ENCODE measurements at regions not wholly inside any gene's neighbourhood (a gene's known extent, or its start where the extent isn't known, plus 50 kb on each side); places are given as distances from the start of the nearest gene placed in this dataset.

GRCh38 chr5:1723957-1724821 is 75.4 kb downstream of the MRPL36 start:
- Histone ChIP-seq H3K27me3 (ENCODE audit: insufficient read depth, low read length, poor library complexity, severe bottlenecking) (no peaks in the 10 kb centered on the region), H4K20me1 (ENCODE audit: insufficient read depth, low read length, poor library complexity, severe bottlenecking) (no peaks in the 10 kb centered on the region), H3K9ac (ENCODE audit: low read depth, low read length, poor library complexity, severe bottlenecking) (no peak overlapping the region), H3K36me3 (ENCODE audit: insufficient read depth, low read length) (no peaks in the 10 kb centered on the region), H2AFZ (ENCODE audit: low read length) (no peak overlapping the region), H3K4me1 (ENCODE audit: insufficient read depth, low read length, poor library complexity, severe bottlenecking) (no peaks in the 10 kb centered on the region), H3F3A (ENCODE audit: low read depth) (no peaks in the 10 kb centered on the region), H3K79me2 (ENCODE audit: insufficient read depth, low read length) (no peaks in the 10 kb centered on the region), H3K4me2 (ENCODE audit: low read depth, low read length, poor library complexity, severe bottlenecking) (no peak overlapping the region), H3K9me3 (ENCODE audit: insufficient read depth, low read depth, low read length) (peaks cover 3% of the 10 kb centered on the region; the same call in 1 of the 2 replicates), H3K4me3 (ENCODE audit: low read length, poor library complexity, severe bottlenecking) (no peak overlapping the region), H3K9me2 (replicated peaks; ENCODE audit: low read depth, low read length) (no peaks in the 10 kb centered on the region)
- TF ChIP-seq CTCF (conservative IDR thresholded peaks at IDR 0.05; ENCODE audit: low read length) = no peak
- no peak for TF ChIP-seq EZH2phosphoT487 (IDR thresholded peaks at IDR 0.05; ENCODE audit: borderline replicate concordance)

GRCh38 chr5:1723476-1723875 is 76.2 kb downstream of the MRPL36 start:
- peaks cover 10% of the 10 kb centered on the region; the same call in 1 of the 2 replicates for H3K9me3 ChIP-seq (ENCODE audit: insufficient read depth, low read depth, low read length)
- H3K27me3 ChIP-seq (ENCODE audit: insufficient read depth, low read length, poor library complexity, severe bottlenecking) = no peaks in the 10 kb centered on the region
- H3K9ac ChIP-seq (ENCODE audit: low read depth, low read length, poor library complexity, severe bottlenecking) = no peak overlapping the region

GRCh38 chr5:1722877-1723276 is 76.8 kb downstream of the MRPL36 start:
- no peaks in the 10 kb centered on the region for H3K36me3 ChIP-seq (ENCODE audit: insufficient read depth, low read length)
- no peak for TF ChIP-seq EZH2phosphoT487 (IDR thresholded peaks at IDR 0.05; ENCODE audit: borderline replicate concordance)
- no peaks in the 10 kb centered on the region for H3K27me3 ChIP-seq (ENCODE audit: insufficient read depth, low read length, poor library complexity, severe bottlenecking)
- no peaks in the 10 kb centered on the region for H3F3A ChIP-seq (ENCODE audit: low read depth)
- H2AFZ ChIP-seq (ENCODE audit: low read length) = no peak overlapping the region
- no peak overlapping the region for H3K9ac ChIP-seq (ENCODE audit: low read depth, low read length, poor library complexity, severe bottlenecking)
- H3K4me1 ChIP-seq (ENCODE audit: insufficient read depth, low read length, poor library complexity, severe bottlenecking) = no peaks in the 10 kb centered on the region
- no peaks in the 10 kb centered on the region for H3K9me2 ChIP-seq (replicated peaks; ENCODE audit: low read depth, low read length)
- H3K9me3 ChIP-seq (ENCODE audit: insufficient read depth, low read depth, low read length) = peaks cover 12% of the 10 kb centered on the region; the same call in 1 of the 2 replicates
- H3K4me3 ChIP-seq (ENCODE audit: low read length, poor library complexity, severe bottlenecking) = no peak overlapping the region
- H3K79me2 ChIP-seq (ENCODE audit: insufficient read depth, low read length) = no peaks in the 10 kb centered on the region
- no peak overlapping the region for H3K4me2 ChIP-seq (ENCODE audit: low read depth, low read length, poor library complexity, severe bottlenecking)
- H4K20me1 ChIP-seq (ENCODE audit: insufficient read depth, low read length, poor library complexity, severe bottlenecking) = no peaks in the 10 kb centered on the region

More at GRCh38 chr5:1723476-1723875, 76.2 kb downstream of the MRPL36 start:
- Histone ChIP-seq H3K9me2 (replicated peaks; ENCODE audit: low read depth, low read length) (no peaks in the 10 kb centered on the region), H3K79me2 (ENCODE audit: insufficient read depth, low read length) (no peaks in the 10 kb centered on the region), H4K20me1 (ENCODE audit: insufficient read depth, low read length, poor library complexity, severe bottlenecking) (no peaks in the 10 kb centered on the region), H3K36me3 (ENCODE audit: insufficient read depth, low read length) (no peaks in the 10 kb centered on the region), H3K4me1 (ENCODE audit: insufficient read depth, low read length, poor library complexity, severe bottlenecking) (no peaks in the 10 kb centered on the region), H3K4me3 (ENCODE audit: low read length, poor library complexity, severe bottlenecking) (no peak overlapping the region), H2AFZ (ENCODE audit: low read length) (no peak overlapping the region), H3F3A (ENCODE audit: low read depth) (no peaks in the 10 kb centered on the region), H3K4me2 (ENCODE audit: low read depth, low read length, poor library complexity, severe bottlenecking) (no peak overlapping the region)
- TF ChIP-seq CTCF (conservative IDR thresholded peaks at IDR 0.05; ENCODE audit: low read length) (no peak), EZH2phosphoT487 (IDR thresholded peaks at IDR 0.05; ENCODE audit: borderline replicate concordance) (no peak)
